SK-N-SH (cell line): ENCODE measurements at regions not wholly inside any gene's neighbourhood (a gene's known extent, or its start where the extent isn't known, plus 50 kb on each side); places are given as distances from the start of the nearest gene placed in this dataset.

ENCODE experiments used
- CTCF ChIA-PET: fragments of 300-600, 350-600 bp; formaldehyde crosslinking; extraction: SDS; loops from one replicate; lab custom pipeline; 2021; lab: Yijun Ruan, JAX
- POLR2A ChIA-PET: fragments of 350-600 bp; sonication (Branson Sonifier 250); formaldehyde crosslinking; extraction: SDS; loops from one replicate; lab custom pipeline; 2020; ENCODE audit warnings: antibody characterized with exemption, inconsistent platforms; lab: Yijun Ruan, JAX
- DNase-seq: peaks from one replicate; pipeline ENCODE4 v3.0.0; 2012
- H2AFZ ChIP-seq: fragments of 200-600 bp; sonication (generic); 2 replicates; pipeline ENCODE4 v1.8.1; 2016; ENCODE audit warnings: antibody characterized with exemption, mild to moderate bottlenecking, low read depth
- H3F3A ChIP-seq: fragments of 200-600 bp; sonication (generic); replicated peaks from 2 replicates; pipeline ENCODE3; 2016; ENCODE audit warnings: antibody characterized with exemption, mild to moderate bottlenecking; ENCODE audit not compliant: insufficient read depth
- H3K27ac ChIP-seq, 2 experiments: fragments of 200-500 bp in 1 of 2; fragments of 200-600 bp in 1 of 2; sonication (Bioruptor generic) in 1 of 2; sonication (generic), shearing (Covaris generic) in 1 of 2; 2 replicates each; pipeline versions ENCODE4 v1.5.1 to v1.6.1; 2014 to 2016; ENCODE audit warnings: low read depth in 2 of 2, inconsistent platforms in 1 of 2, low read length in 1 of 2, mild to moderate bottlenecking in 1 of 2, mixed read lengths in 1 of 2
- H3K27me3 ChIP-seq: fragments of 200-600 bp; sonication (generic), shearing (Covaris generic); 2 replicates; pipeline ENCODE4 v1.6.1; 2016; ENCODE audit warnings: mixed run types; ENCODE audit not compliant: insufficient read depth
- H3K36me3 ChIP-seq, 2 experiments: fragments of 200-500 bp in 1 of 2; fragments of 200-600 bp in 1 of 2; sonication (Bioruptor generic) in 1 of 2; sonication (generic) in 1 of 2; replicated peaks in 1 of 2; 2 replicates each; pipeline versions ENCODE3 to v1.5.1; 2014 to 2016; ENCODE audit warnings: low read length in 1 of 2, mild to moderate bottlenecking in 1 of 2; ENCODE audit not compliant: insufficient read depth in 2 of 2, control insufficient read depth in 1 of 2
- H3K4me1 ChIP-seq, 2 experiments: fragments of 200-500 bp in 1 of 2; fragments of 200-600 bp in 1 of 2; sonication (Bioruptor generic) in 1 of 2; sonication (generic), shearing (Covaris generic) in 1 of 2; 2 replicates each; pipeline versions ENCODE4 v1.5.1 to v1.6.1; 2014 to 2016; ENCODE audit warnings: low read depth in 1 of 2, low read length in 1 of 2, mixed run types in 1 of 2; ENCODE audit not compliant: insufficient read depth in 2 of 2, control insufficient read depth in 1 of 2
- H3K4me2 ChIP-seq: fragments of 200-600 bp; sonication (generic), shearing (Covaris generic); 2 replicates; pipeline ENCODE4 v1.6.1; 2017; ENCODE audit warnings: mixed run types
- H3K4me3 ChIP-seq, 2 experiments: fragments of 200-500 bp in 1 of 2; fragments of 200-600 bp in 1 of 2; sonication (Bioruptor generic) in 1 of 2; sonication (generic), shearing (Covaris generic) in 1 of 2; 2 replicates each; pipeline versions ENCODE4 v1.5.1 to v1.8.1; 2014 to 2016; ENCODE audit warnings: low read depth in 2 of 2, inconsistent platforms in 1 of 2, low read length in 1 of 2, mild to moderate bottlenecking in 1 of 2, mixed read lengths in 1 of 2, moderate library complexity in 1 of 2
- H3K79me2 ChIP-seq: fragments of 200-600 bp; sonication (generic); 2 replicates; pipeline ENCODE4 v1.8.1; 2017; ENCODE audit warnings: mild to moderate bottlenecking; ENCODE audit not compliant: insufficient read depth
- H3K9ac ChIP-seq: fragments of 200-600 bp; sonication (generic); 2 replicates; pipeline ENCODE4 v1.6.1; 2017; ENCODE audit warnings: mixed run types
- H3K9me2 ChIP-seq: fragments of 200-600 bp; sonication (generic); 2 replicates; pipeline ENCODE4 v1.6.1; 2017; ENCODE audit warnings: mixed run types
- H3K9me3 ChIP-seq: fragments of 200-600 bp; sonication (generic); 2 replicates; pipeline ENCODE4 v1.6.1; 2017; ENCODE audit warnings: mixed run types, mild to moderate bottlenecking, moderate library complexity
- H4K20me1 ChIP-seq: fragments of 200-600 bp; sonication (generic); 2 replicates; pipeline ENCODE4 v1.6.1; 2017; ENCODE audit warnings: mild to moderate bottlenecking, mixed run types; ENCODE audit not compliant: insufficient read depth
- EP300 ChIP-seq, 2 experiments: IDR thresholded peaks; 2 replicates each; pipeline versions ENCODE4 v1.4.0 to v1.6.1; 2012; ENCODE audit warnings: borderline replicate concordance in 1 of 2, low read depth in 1 of 2, low read length in 1 of 2
- EZH2phosphoT487 ChIP-seq: fragments of 200-600 bp; sonication (generic); IDR thresholded peaks from 2 replicates; pipeline ENCODE4 v1.6.1; 2017; ENCODE audit warnings: low read depth, mixed run types, mild to moderate bottlenecking, antibody characterized with exemption, moderate library complexity, borderline replicate concordance
- FOSL2 ChIP-seq: IDR thresholded peaks from 2 replicates; pipeline ENCODE4 v1.4.0; 2012; ENCODE audit warnings: low read depth, mild to moderate bottlenecking, moderate library complexity, borderline replicate concordance
- FOXJ3 ChIP-seq: sonication (generic); formaldehyde crosslinking; IDR thresholded peaks from 2 replicates; pipeline ENCODE4 v1.5.1; 2020; ENCODE audit warnings: mild to moderate bottlenecking, missing genetic modification reagents
- FOXM1 ChIP-seq: IDR thresholded peaks from 2 replicates; pipeline ENCODE4 v1.4.0; 2012; ENCODE audit warnings: low read depth, mild to moderate bottlenecking
- GABPA ChIP-seq: IDR thresholded peaks from 2 replicates; pipeline ENCODE4 v1.4.0; 2012; ENCODE audit warnings: low read depth, mild to moderate bottlenecking
- GATA2 ChIP-seq: sonication (generic); formaldehyde crosslinking; IDR thresholded peaks from 2 replicates; pipeline ENCODE4 v1.5.0; 2020; ENCODE audit warnings: mild to moderate bottlenecking, missing genetic modification reagents
- JUND ChIP-seq: IDR thresholded peaks from 2 replicates; pipeline ENCODE4 v1.4.0; 2012
- MAX ChIP-seq: IDR thresholded peaks from 2 replicates; pipeline ENCODE4 v1.4.0; 2012; ENCODE audit warnings: low read depth
- MXI1 ChIP-seq: IDR thresholded peaks from 2 replicates; pipeline ENCODE4 v1.6.1; 2012; ENCODE audit warnings: mild to moderate bottlenecking, low read depth, low read length, improper control_type of control experiment
- NFIC ChIP-seq: IDR thresholded peaks from 2 replicates; pipeline ENCODE4 v1.4.0; 2012; ENCODE audit warnings: borderline replicate concordance
- NRF1 ChIP-seq: IDR thresholded peaks from 2 replicates; pipeline ENCODE4 v1.6.1; 2012; ENCODE audit warnings: low read depth, mild to moderate bottlenecking, low read length
- PBX3 ChIP-seq: IDR thresholded peaks from 2 replicates; pipeline ENCODE4; 2012
- RAD21 ChIP-seq: IDR thresholded peaks from 2 replicates; pipeline ENCODE4 v1.6.1; 2012; ENCODE audit warnings: mild to moderate bottlenecking, low read length
- RCOR1 ChIP-seq: fragments of 150-350 bp; IDR thresholded peaks from 2 replicates; pipeline ENCODE4 v1.6.1; 2017; ENCODE audit warnings: antibody characterized with exemption, low read length
- TAF1 ChIP-seq: IDR thresholded peaks from 2 replicates; pipeline ENCODE4 v1.6.1; 2012; ENCODE audit warnings: low read depth, mild to moderate bottlenecking, low read length, moderate library complexity, borderline replicate concordance
- TCF12 ChIP-seq: IDR thresholded peaks from 2 replicates; pipeline ENCODE4 v1.4.0; 2012
- TEAD4 ChIP-seq: IDR thresholded peaks from 2 replicates; pipeline ENCODE4 v1.4.0; 2012; ENCODE audit warnings: mild to moderate bottlenecking, borderline replicate concordance; ENCODE audit not compliant: insufficient read depth
- USF2 ChIP-seq: fragments of 150-350 bp; IDR thresholded peaks from 2 replicates; pipeline ENCODE4 v1.6.1; 2017; ENCODE audit warnings: antibody characterized with exemption, low read length, low read depth, borderline replicate concordance
- WGBS: methylation state at CpG from one replicate; pipeline ENCODE4 v1.1.6; 2017; ENCODE audit warnings: low lambda C conversion rate; 5-methylcytosine and 5-hydroxymethylcytosine counted together

GRCh38 chr4:141789716-141790115, 153.3 kb downstream of the IL15 start:
- H3F3A ChIP-seq: no peaks in the 10 kb centered on the region
- no peaks in the 10 kb centered on the region for H3K9me2 ChIP-seq
- no peaks in the 10 kb centered on the region for H4K20me1 ChIP-seq
- CTCF ChIA-PET: no interaction called here
- H3K79me2 ChIP-seq: no peaks in the 10 kb centered on the region
- no peaks in the 10 kb centered on the region for H3K9me3 ChIP-seq
- DNase-seq: no peak
- no peak overlapping the region for H3K9ac ChIP-seq
- POLR2A ChIA-PET: no interaction called here
- no peak overlapping the region for H3K27ac ChIP-seq
- H3K4me2 ChIP-seq: no peak overlapping the region
- no peaks in the 10 kb centered on the region for H3K27me3 ChIP-seq
- TF ChIP-seq NFIC (no peak), EP300 (IDR thresholded peaks at IDR 0.05; ENCODE audit: borderline replicate concordance in 1 of 2, low read depth in 1 of 2, low read length in 1 of 2) (no peak), TAF1 (no peak), TEAD4 (no peak), GATA2 (CRISPR knock-in tag) (no peak), PBX3 (no peak), TCF12 (no peak), MXI1 (no peak), EZH2phosphoT487 (no peak), GABPA (no peak), RAD21 (no peak), FOSL2 (no peak), MAX (no peak), RCOR1 (no peak), USF2 (no peak), FOXJ3 (CRISPR knock-in tag) (no peak), FOXM1 (no peak)
- no peak overlapping the region for H3K4me3 ChIP-seq
- H3K4me1 ChIP-seq: peaks cover 0 to 6% of the 10 kb centered on the region in 2 experiments; a peak in 1 of 4 replicates
- 87% methylated on average over 4 of the region's 4 CpGs for WGBS
- no peak overlapping the region for H2AFZ ChIP-seq
- H3K36me3 ChIP-seq: no peaks in the 10 kb centered on the region

- no peak for DNase-seq
- Histone ChIP-seq H3K9me3 (no peaks in the 10 kb centered on the region), H4K20me1 (no peaks in the 10 kb centered on the region), H3F3A (no peaks in the 10 kb centered on the region), H2AFZ (no peak overlapping the region), H3K27ac (no peak overlapping the region), H3K9ac (no peak overlapping the region), H3K4me2 (no peak overlapping the region), H3K9me2 (no peaks in the 10 kb centered on the region), H3K4me3 (no peak overlapping the region), H3K4me1 (peaks cover 0 to 2% of the 10 kb centered on the region in 2 experiments; a peak in 1 of 4 replicates), H3K79me2 (no peaks in the 10 kb centered on the region), H3K36me3 (no peaks in the 10 kb centered on the region), H3K27me3 (no peaks in the 10 kb centered on the region)
- WGBS: 95% methylated on average over 2 of the region's 2 CpGs
- CTCF ChIA-PET: no interaction called here
- TF ChIP-seq TAF1 (no peak), JUND (no peak), RAD21 (no peak), FOXJ3 (CRISPR knock-in tag) (no peak), GABPA (no peak), NRF1 (no peak)
- POLR2A ChIA-PET: no interaction called here
These were observed 155.8 kb downstream of the IL15 start for GRCh38 chr4:141792164-141792563.
